GM12878 (cell line): ENCODE measurements at regions not wholly inside any gene's neighbourhood (a gene's known extent, or its start where the extent isn't known, plus 50 kb on each side); places are given as distances from the start of the nearest gene placed in this dataset.

Source experiments
- ATAC-seq: fragments of 200-7000 bp; cut with Tn5 transposase; 3 replicates; pipeline ENCODE4 v1.9.1; 2020; ENCODE audit warnings: mild to moderate bottlenecking, moderate library complexity
- BruUV-seq: library from RNA; stranded (reverse); fragments of 400-500 nt; replicated peaks from 2 replicates; lab custom pipeline; 2021; lab: Mats Ljungman, UMichigan
- CTCF ChIA-PET: fragments of 300-600 bp; sonication (Branson Sonifier 250); formaldehyde crosslinking; extraction: SDS; loops from one replicate; lab custom pipeline; 2021; ENCODE audit warnings: inconsistent platforms; lab: Yijun Ruan, JAX
- POLR2A ChIA-PET: fragments of 350-600 bp; formaldehyde crosslinking; extraction: SDS; loops from one replicate; lab custom pipeline; 2021; ENCODE audit warnings: inconsistent platforms; lab: Charles Lee
- RAD21 ChIA-PET: fragments of 300-600 bp; sonication (Branson Sonifier 250); formaldehyde crosslinking; loops from one replicate; lab custom pipeline; 2023; ENCODE audit warnings: antibody characterized with exemption; ENCODE audit not compliant: unreplicated experiment; lab: Charles Lee
- SMC1A ChIA-PET: fragments of 300-600 bp; sonication (Branson Sonifier 250); formaldehyde crosslinking; loops from one replicate; lab custom pipeline; 2023; ENCODE audit not compliant: unreplicated experiment, uncharacterized antibody; lab: Charles Lee
- DNase-seq: peaks from one replicate; pipeline ENCODE4 v3.0.0-alpha.2; 2011; ENCODE audit warnings: low read depth, low spot score
- FAIRE-seq: peaks from 3 replicates; lab custom pipeline; 2011; peaks lifted over from hg19 to GRCh38; lab: Jason Lieb, UNC
- H2AFZ ChIP-seq: 2 replicates; pipeline ENCODE4 v1.6.0; 2011; ENCODE audit warnings: low read depth, low read length, control low read depth; ENCODE audit not compliant: control insufficient read depth
- H3K27ac ChIP-seq: 2 replicates; pipeline ENCODE4 v1.5.1; 2011; ENCODE audit warnings: control low read depth; ENCODE audit not compliant: control insufficient read depth, insufficient read depth
- H3K27me3 ChIP-seq, 2 experiments: replicated peaks in 1 of 2; 2 replicates each; pipeline versions ENCODE4 v1.6.0 to v1.6.1; 2011; ENCODE audit warnings: low read length in 1 of 2; ENCODE audit not compliant: control insufficient read depth in 2 of 2, insufficient read depth in 2 of 2
- H3K36me3 ChIP-seq, 2 experiments: 2 replicates each; pipeline ENCODE4 v1.5.1; 2011; ENCODE audit warnings: low read length in 1 of 2; ENCODE audit not compliant: control insufficient read depth in 2 of 2, insufficient read depth in 2 of 2
- H3K4me1 ChIP-seq: 2 replicates; pipeline ENCODE4 v1.6.1; 2011; ENCODE audit warnings: mild to moderate bottlenecking, low read length, moderate library complexity, mixed read lengths; ENCODE audit not compliant: control insufficient read depth, insufficient read depth
- H3K4me2 ChIP-seq: 2 replicates; pipeline ENCODE4 v1.6.0; 2011; ENCODE audit warnings: control low read depth; ENCODE audit not compliant: control insufficient read depth, insufficient read depth
- H3K4me3 ChIP-seq: fragments of 200-600 bp; sonication (generic); 2 replicates; pipeline ENCODE4 v1.5.1; 2016
- H3K79me2 ChIP-seq: 2 replicates; pipeline ENCODE4 v1.6.0; 2011; ENCODE audit warnings: low read length; ENCODE audit not compliant: control insufficient read depth, insufficient read depth
- H3K9ac ChIP-seq: 2 replicates; pipeline ENCODE4 v1.8.0; 2011; ENCODE audit warnings: low read length, control low read depth, mixed read lengths; ENCODE audit not compliant: control insufficient read depth, insufficient read depth
- H3K9me3 ChIP-seq: replicated peaks from 3 replicates; pipeline ENCODE4 v1.5.1; 2011; ENCODE audit warnings: mild to moderate bottlenecking, low read length; ENCODE audit not compliant: control insufficient read depth, insufficient read depth
- H4K20me1 ChIP-seq: 2 replicates; pipeline ENCODE4 v1.6.0; 2011; ENCODE audit not compliant: control insufficient read depth, insufficient read depth
- BCL3 ChIP-seq: IDR thresholded peaks from 2 replicates; pipeline ENCODE4 v1.6.1; 2011; ENCODE audit warnings: borderline replicate concordance, low read depth, mild to moderate bottlenecking, moderate library complexity, low read length; ENCODE audit not compliant: insufficient read depth, poor library complexity, severe bottlenecking
- BCLAF1 ChIP-seq: fragments of 450-650 bp; IDR thresholded peaks from 2 replicates; pipeline ENCODE4 v1.6.1; 2017; ENCODE audit warnings: antibody characterized with exemption, mild to moderate bottlenecking, moderate library complexity
- EED ChIP-seq: sonication (generic); IDR thresholded peaks from 2 replicates; pipeline ENCODE4 v1.6.1; 2016; ENCODE audit warnings: antibody characterized with exemption, low read depth
- HDGF ChIP-seq: fragments of 450-650 bp; IDR thresholded peaks from 2 replicates; pipeline ENCODE4 v1.6.1; 2016; ENCODE audit warnings: antibody characterized with exemption
- LARP7 ChIP-seq: fragments of 450-650 bp; IDR thresholded peaks from 2 replicates; pipeline ENCODE4 v1.6.1; 2017; ENCODE audit warnings: mild to moderate bottlenecking
- SIN3A ChIP-seq: IDR thresholded peaks from 2 replicates; pipeline ENCODE4 v1.6.1; 2012; ENCODE audit warnings: low read depth, low read length, improper control_type of control experiment
- SUPT20H ChIP-seq: IDR thresholded peaks from 2 replicates; pipeline ENCODE4 v1.6.1; 2011; ENCODE audit warnings: low read depth, mild to moderate bottlenecking, low read length, moderate library complexity, borderline replicate concordance; ENCODE audit not compliant: control insufficient read depth
- WGBS: methylation state at CpG from one replicate; pipeline ENCODE4 v1.1.6; 2016; ENCODE audit warnings: low lambda C conversion rate; ENCODE audit not compliant: insufficient replicate concordance, insufficient coverage; ENCODE audit errors: missing lambda C conversion rate; 5-methylcytosine and 5-hydroxymethylcytosine counted together
- in situ Hi-C: fragments of 300-500 bp; cut with MboI; formaldehyde crosslinking; loops from 9 replicates; pipeline ENCODE4 v1.14.3; 2018; ENCODE audit warnings: mixed read lengths
- intact Hi-C: fragments of 100-400 bp; cut with micrococcal nuclease; formaldehyde crosslinking; loops from one replicate; pipeline ENCODE4 v1.14.2; 2022; ENCODE audit not compliant: unreplicated experiment

- in situ Hi-C loops (no loop called here), intact Hi-C loops (no loop called here)
- WGBS = 76% methylated on average over 2 of the region's 2 CpGs
- no peak for DNase-seq
- H3K79me2 ChIP-seq = no peaks in the 10 kb centered on the region
- TF ChIP-seq SIN3A (no peak), EED (no peak), HDGF (no peak), LARP7 (no peak), BCL3 (no peak), BCLAF1 (no peak), SUPT20H (no peak)
- H3K36me3 ChIP-seq = no peaks in the 10 kb centered on the region
- no peak overlapping the region for H3K4me2 ChIP-seq
- no peak overlapping the region for H2AFZ ChIP-seq
- no peak for ATAC-seq
- ChIA-PET RAD21 (no interaction called here), SMC1A (no interaction called here), CTCF (no interaction called here), POLR2A (no interaction called here)
- no peak overlapping the region for H3K4me3 ChIP-seq
- BruUV-seq = no TSS peak
- H3K9ac ChIP-seq = no peak overlapping the region
- no peaks in the 10 kb centered on the region for H3K4me1 ChIP-seq
- FAIRE-seq = no peak
- no peaks in the 10 kb centered on the region for H4K20me1 ChIP-seq
- H3K27me3 ChIP-seq = no peaks in the 10 kb centered on the region
- H3K27ac ChIP-seq = no peak overlapping the region
- no peaks in the 10 kb centered on the region for H3K9me3 ChIP-seq
Observed at GRCh38 chr1:239657291-239657690, 270.9 kb downstream of the CHRM3 start.
